ENCODE measurements at regions not wholly inside any gene's neighbourhood (a gene's known extent, or its start where the extent isn't known, plus 50 kb on each side); places are given as distances from the start of the nearest gene placed in this dataset.

- no peak for DNase-seq (ENCODE audit: low read depth)
Observed at GRCh38 chr12:114302606-114303315, 103.2 kb downstream of the TBX5 start.

- DNase-seq (ENCODE audit: low read depth), result no peak
Observed at GRCh38 chr12:114302117-114302516, 103.8 kb downstream of the TBX5 start.

GRCh38 chr12:114294303-114294685 is 111.7 kb downstream of the TBX5 start:
- DNase-seq (ENCODE audit: low read depth), result no peak

DNA sequence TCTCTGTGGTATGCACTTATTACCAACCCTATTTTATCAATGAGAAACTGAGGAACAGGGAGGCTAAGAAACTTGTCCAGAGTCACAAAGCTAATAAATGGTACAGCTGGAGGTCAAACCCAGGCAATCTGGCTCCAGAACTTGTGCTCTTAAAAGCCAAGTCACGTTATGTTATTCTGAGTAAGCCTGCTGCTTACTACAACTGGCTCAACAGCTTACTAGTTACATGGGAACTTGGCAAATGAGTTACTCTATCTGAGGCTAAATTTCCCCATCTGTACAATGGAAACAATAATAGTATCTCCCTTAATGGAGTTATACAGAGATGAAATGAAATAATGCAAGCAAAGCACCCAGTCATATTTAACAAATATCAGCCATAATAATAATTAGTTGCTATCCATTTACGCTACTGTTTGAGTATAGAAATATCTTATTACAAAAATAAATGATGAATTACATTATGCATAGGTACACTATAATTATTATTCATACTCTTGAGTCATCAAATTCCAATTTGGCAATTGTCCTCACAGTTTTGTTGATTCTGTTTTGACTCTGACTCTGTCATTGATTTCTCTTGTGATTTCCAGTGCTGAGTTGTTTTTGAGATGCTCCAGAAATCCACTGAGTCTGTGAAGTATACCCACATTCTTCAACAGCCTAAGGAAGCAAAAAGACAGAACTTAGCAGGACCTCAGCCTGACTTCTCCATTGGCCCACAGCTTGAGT is 112.2 kb downstream of the TBX5 start:
- DNase-seq (ENCODE audit: low read depth), result no peak

- no peak for DNase-seq (ENCODE audit: low read depth)
Observed at GRCh38 chr12:114293073-114293472, 112.9 kb downstream of the TBX5 start.

GRCh38 chr12:114291389-114292060 is 114.4 kb downstream of the TBX5 start:
- no peak for DNase-seq (ENCODE audit: low read depth)

GRCh38 chr12:114287821-114288525 is 118.0 kb downstream of the TBX5 start:
- peak; percentile 1 for DNase-seq (ENCODE audit: low read depth)

GRCh38 chr12:114286145-114286544 is 119.8 kb downstream of the TBX5 start:
- DNase-seq (ENCODE audit: low read depth), result no peak

DNA sequence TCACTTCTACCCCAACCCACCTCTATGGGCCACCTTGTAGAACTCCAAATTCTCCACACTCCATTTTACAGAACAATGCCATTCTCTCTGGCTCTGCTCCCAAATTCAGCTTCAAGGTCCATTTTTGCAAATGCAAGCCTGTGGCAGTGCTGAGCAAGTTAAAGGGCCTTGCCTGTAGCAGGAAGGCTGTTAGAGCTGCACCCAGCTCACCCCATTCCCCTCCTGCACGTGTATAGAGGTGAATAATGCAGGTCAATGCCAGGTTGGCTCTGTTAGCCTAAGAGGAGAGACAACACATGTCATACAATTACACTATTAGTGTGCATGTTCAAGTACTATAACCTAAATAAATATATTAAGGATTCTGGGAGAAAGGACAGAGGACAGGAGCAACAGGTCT is 120.4 kb downstream of the TBX5 start:
- DNase-seq (ENCODE audit: low read depth), result no peak

DNA sequence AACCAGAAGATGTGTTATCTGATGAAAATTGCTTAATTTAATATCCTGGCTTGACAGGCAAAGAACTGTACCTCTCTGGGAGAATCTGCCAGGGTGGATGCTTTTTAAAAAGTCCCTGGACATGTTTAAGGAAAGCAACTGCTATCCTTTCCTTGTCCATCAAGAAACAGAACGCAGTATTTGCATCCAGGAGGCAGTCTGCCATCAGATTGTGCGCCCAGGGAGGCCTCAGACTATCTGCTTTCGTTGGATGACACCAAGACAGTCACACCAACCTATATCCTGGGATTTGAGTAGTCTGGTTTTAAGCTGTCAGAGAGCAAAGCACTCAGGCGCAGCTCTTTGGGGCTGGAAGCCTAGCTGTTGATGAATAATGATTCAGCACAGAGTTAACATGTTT is 121.9 kb downstream of the TBX5 start:
- DNase-seq (ENCODE audit: low read depth), result no peak

GRCh38 chr12:114275932-114276785 is 129.8 kb downstream of the TBX5 start:
- no peak for DNase-seq (ENCODE audit: low read depth)

DNA sequence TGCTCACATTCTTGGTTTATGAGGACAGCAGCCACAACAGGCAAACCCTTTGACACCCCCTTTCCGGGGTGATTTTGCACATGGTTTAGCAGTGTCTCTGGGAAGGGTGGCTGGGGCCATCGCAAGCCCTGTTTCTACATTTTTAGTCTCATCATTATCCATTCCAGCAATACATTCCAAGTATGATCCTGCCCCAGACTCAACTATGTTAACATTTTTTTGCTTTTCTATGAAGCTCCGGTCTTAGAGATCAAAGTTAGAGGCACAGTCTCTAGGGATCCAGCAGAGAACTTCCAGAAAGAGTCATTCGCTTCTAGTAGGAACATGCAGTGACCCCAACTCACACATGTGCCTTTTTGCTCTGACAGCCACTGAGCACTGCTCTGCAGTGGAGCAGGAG is 130.9 kb downstream of the TBX5 start:
- DNase-seq (ENCODE audit: low read depth), result no peak

- no peak for DNase-seq (ENCODE audit: low read depth)
Observed at GRCh38 chr12:114274131-114274530, 131.8 kb downstream of the TBX5 start.

GRCh38 chr12:114272605-114273004 is 133.3 kb downstream of the TBX5 start:
- DNase-seq (ENCODE audit: low read depth), result no peak

DNA sequence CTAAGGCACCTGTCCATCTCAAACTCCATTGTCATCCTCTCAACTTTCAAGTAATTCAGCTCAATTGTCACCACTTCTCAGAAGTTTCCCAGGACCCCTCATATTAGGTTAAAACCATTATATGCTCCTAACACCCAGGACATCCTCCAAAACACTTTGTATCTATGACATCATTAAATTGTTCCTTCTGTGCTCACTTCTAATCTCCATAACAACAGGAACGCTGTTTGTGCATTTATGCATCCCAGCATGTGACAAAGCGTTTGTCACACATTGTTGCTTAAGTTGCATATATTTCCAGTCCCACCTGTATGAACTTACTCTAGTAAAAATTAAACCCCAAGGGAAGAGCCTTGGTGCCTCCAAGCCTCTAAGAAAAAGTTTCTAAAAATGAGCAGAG is 133.9 kb downstream of the TBX5 start:
- DNase-seq (ENCODE audit: low read depth), result no peak

GRCh38 chr12:114269153-114269552 is 136.8 kb downstream of the TBX5 start:
- no peak for DNase-seq (ENCODE audit: low read depth)

- DNase-seq (ENCODE audit: low read depth), result no peak
Observed at GRCh38 chr12:114266536-114266935, 139.4 kb downstream of the TBX5 start.

DNA sequence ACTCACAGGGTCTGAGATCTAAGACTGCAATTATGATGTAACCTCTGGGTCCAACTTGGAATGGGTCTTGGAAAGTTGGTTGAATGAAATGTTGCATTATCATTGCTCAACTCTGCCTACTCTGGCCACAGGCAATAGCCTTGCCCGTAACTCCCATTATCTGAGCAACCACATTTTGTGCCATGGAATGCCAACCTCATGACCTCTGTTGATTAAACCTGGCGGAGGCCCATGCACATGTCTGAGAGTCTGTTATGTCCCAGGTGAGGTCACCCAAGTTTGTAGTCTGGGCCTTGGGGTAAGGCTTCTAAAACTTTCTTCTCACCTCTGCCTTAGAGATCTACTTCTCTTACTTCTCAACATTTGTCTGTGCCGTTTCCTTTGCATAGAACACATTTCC is 140.9 kb downstream of the TBX5 start:
- no peak for DNase-seq (ENCODE audit: low read depth)

- no peak for DNase-seq (ENCODE audit: low read depth)
Observed at GRCh38 chr12:114263056-114263805, 142.7 kb downstream of the TBX5 start.

DNA sequence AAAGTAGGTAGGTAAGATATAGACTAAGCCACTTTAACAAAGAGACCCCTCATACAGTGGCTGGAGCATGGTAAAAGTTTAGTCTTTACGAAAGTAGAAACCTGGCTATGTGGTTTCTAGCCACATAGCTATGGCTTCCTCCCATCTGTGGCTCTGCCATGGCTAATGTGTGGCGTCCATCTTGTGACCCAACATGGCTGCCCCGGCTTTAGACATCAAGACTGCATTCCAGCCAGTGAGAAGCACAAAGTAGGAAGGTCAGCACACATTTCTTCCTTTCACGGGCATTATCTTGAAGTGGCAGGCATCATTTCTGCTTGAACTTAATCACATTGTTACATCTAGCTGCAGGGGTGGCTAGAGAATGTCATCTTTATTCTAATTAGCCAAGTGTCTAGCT is 148.3 kb downstream of the TBX5 start:
- DNase-seq (ENCODE audit: low read depth), result no peak

- DNase-seq (ENCODE audit: low read depth), result no peak
Observed at GRCh38 chr12:114254998-114255397, 150.9 kb downstream of the TBX5 start.

Data from renal cortical epithelial cell (primary cell).